GM23248 (cell line): ENCODE measurements at regions not wholly inside any gene's neighbourhood (a gene's known extent, or its start where the extent isn't known, plus 50 kb on each side); places are given as distances from the start of the nearest gene placed in this dataset.

ENCODE experiments used
- EZH2 ChIP-seq: fragments of 200-600 bp; sonication (generic); IDR thresholded peaks from 2 replicates; pipeline ENCODE4 v1.6.1; 2018; ENCODE audit warnings: antibody characterized with exemption, mild to moderate bottlenecking; ENCODE audit not compliant: insufficient read depth, poor library complexity, severe bottlenecking
- EZH2phosphoT487 ChIP-seq: fragments of 200-600 bp; sonication (generic); IDR thresholded peaks from 2 replicates; pipeline ENCODE4 v1.6.1; 2018; ENCODE audit warnings: antibody characterized with exemption, moderate library complexity, mild to moderate bottlenecking, low read depth; ENCODE audit not compliant: insufficient read depth

GRCh38 chr16:51442141-51442870, 291.2 kb upstream of the SALL1 start:
- TF ChIP-seq EZH2phosphoT487 (no peak), EZH2 (no peak)
